Esophagus (tissue), 2 donors: ENCODE measurements at regions not wholly inside any gene's neighbourhood (a gene's known extent, or its start where the extent isn't known, plus 50 kb on each side); places are given as distances from the start of the nearest gene placed in this dataset.
"Not testable (repeated sequence)": the region's sequence is repeated elsewhere in the genome, so short reads cannot be mapped to it uniquely, and the experiment has no call there.

Experiments used
- H3K27ac ChIP-seq, 2 donors: one replicate each; pipeline ENCODE4 v1.5.1; 2013; ENCODE audit warnings: low read depth in 2 of 2, mild to moderate bottlenecking in 2 of 2, inconsistent platforms in 1 of 2, low read length in 1 of 2, moderate library complexity in 1 of 2
- H3K27me3 ChIP-seq, 2 donors: one replicate each; pipeline ENCODE4 v1.6.1; 2013; ENCODE audit warnings: low read length in 2 of 2, control low read depth in 1 of 2, mild to moderate bottlenecking in 1 of 2; ENCODE audit not compliant: insufficient read depth in 2 of 2, control insufficient read depth in 1 of 2
- H3K36me3 ChIP-seq, 2 donors: one replicate each; pipeline ENCODE4 v1.6.1; 2013; ENCODE audit warnings: low read length in 1 of 2; ENCODE audit not compliant: control insufficient read depth in 2 of 2, insufficient read depth in 2 of 2
- H3K4me1 ChIP-seq, 2 donors: one replicate each; pipeline ENCODE4 v1.6.1; 2013; ENCODE audit warnings: low read length in 1 of 2; ENCODE audit not compliant: control insufficient read depth in 2 of 2, insufficient read depth in 2 of 2
- H3K4me3 ChIP-seq, 2 donors: one replicate each; pipeline ENCODE4 v1.5.1; 2013; ENCODE audit warnings: low read length in 2 of 2, mild to moderate bottlenecking in 2 of 2, low read depth in 1 of 2, moderate library complexity in 1 of 2
- H3K9me3 ChIP-seq, 2 donors: one replicate each; pipeline ENCODE4 v1.6.1; 2013; ENCODE audit warnings: mild to moderate bottlenecking in 2 of 2, low read depth in 1 of 2, low read length in 1 of 2, moderate library complexity in 1 of 2; ENCODE audit not compliant: control insufficient read depth in 2 of 2, insufficient read depth in 1 of 2
- WGBS, 2 donors: extraction: QIAGEN DNeasy Blood & Tissue Kit; methylation state at CpG; one replicate each; pipeline ENCODE4 v1.1.7; 2013; 5-methylcytosine and 5-hydroxymethylcytosine counted together
- donor health status: healthy with polysubstance abuse.
- donor health status: Bipolar disorder and iron deficiency.

DNA sequence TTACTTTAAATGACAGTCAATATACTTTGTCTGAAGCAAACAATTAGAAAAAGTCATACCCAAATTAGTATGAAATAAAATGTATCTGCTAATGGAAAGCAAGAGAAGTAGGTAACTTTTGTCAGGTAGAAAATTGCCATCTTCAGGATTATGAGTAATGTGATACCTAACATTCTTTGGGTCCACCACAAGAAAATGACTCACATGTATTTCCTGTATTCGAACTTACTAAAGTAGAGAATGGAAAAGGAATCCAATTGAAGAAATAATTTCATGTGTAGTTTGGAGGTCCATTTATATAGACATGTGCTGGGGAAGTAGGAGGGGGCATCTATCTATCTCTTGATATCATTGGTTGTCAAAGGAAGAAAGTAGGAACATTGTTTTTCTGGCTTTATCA, 636.2 kb upstream of the CHAC2 start:
- no peak overlapping the region for H3K27ac ChIP-seq
- no peaks in the 10 kb centered on the region for H3K4me1 ChIP-seq
- WGBS, 2 donors: 62 to 69% methylated on average over 1 of the region's 1 CpG
- H3K4me3 ChIP-seq: no peak overlapping the region
- H3K27me3 ChIP-seq: no peaks in the 10 kb centered on the region
- no peaks in the 10 kb centered on the region for H3K36me3 ChIP-seq
- no peaks in the 10 kb centered on the region for H3K9me3 ChIP-seq

DNA sequence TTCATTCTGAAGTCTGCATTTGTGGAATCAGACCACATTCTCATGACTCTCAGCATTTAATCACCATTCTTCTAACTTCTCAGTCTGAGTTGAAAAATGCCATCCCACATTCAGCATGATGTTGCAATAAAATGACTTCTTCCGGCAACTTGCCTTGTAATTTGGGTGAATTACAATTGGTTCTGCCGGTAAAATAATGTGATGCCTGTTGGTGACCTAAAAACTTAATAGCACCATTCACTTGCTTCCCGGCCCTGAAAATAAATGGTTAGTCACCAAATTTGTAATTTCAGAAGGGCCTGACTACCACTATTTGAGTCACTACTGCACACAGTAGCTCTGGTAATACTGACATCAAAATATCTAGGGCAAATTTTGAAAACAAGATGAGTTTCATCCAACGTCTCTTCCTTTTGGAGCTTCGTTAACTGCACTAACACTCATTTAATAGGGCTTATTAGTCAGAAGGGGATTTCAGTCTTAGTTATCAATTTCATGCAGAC, 637.1 kb upstream of the CHAC2 start:
- Histone ChIP-seq H3K4me3 (no peak overlapping the region), H3K9me3 (no peaks in the 10 kb centered on the region), H3K4me1 (no peaks in the 10 kb centered on the region), H3K27me3 (no peaks in the 10 kb centered on the region), H3K36me3 (no peaks in the 10 kb centered on the region), H3K27ac (no peak overlapping the region)
- 83 to 87% methylated on average over 5 of the region's 5 CpGs for WGBS, 2 donors

DNA sequence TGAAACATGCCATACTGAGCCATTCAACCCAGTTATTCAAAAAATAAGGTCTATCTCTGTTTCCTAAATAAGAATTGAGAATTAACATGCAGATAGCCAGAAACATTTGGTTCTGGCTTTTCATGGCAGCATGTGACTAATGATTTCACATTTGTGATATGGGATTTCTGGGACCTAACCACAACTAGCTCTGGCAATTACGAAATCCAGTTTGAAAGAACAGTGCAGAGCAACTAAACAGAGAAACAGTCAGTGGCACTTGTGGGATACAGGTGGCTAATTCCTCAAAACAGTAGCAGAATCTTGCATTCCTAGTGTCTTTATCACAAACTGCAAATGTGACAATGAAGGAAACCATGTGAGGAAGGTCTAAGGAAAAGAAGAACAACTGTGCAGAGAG, 637.8 kb upstream of the CHAC2 start:
- Histone ChIP-seq H3K27ac (no peak overlapping the region), H3K4me1 (no peaks in the 10 kb centered on the region), H3K36me3 (no peaks in the 10 kb centered on the region), H3K4me3 (no peak overlapping the region), H3K27me3 (no peaks in the 10 kb centered on the region), H3K9me3 (no peaks in the 10 kb centered on the region)
- whole genome bisulfite sequencing, 2 donors: 75 to 83% methylated on average over 1 of the region's 1 CpG

DNA sequence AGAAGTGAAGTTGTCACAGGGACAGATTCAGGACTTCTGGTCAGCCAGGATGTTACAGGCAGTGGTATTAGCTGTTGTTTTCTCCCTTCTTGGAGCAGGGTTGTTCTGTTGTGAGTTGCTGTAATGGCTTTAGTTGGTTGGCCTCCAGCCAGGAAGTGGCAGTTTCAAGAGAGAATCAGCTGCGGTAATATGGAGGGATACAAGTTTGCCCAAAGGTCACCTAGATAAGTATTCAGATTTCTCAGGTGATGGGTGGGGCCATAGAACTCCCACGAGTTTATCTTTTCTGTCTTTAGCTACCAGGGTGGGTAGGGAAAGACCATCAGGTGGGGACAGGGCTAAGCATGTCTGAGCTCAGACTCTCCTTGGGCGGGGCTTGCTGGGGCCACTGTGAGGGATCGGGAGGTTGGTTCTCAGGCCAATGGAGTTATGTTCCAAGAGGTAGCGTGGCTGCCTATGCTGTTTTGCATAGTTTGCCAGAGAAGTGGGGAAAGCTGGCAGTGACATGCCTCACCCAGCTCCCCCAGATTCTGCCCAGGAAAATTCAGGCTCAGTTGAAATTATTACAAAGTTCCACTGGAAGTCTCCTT, 640.4 kb upstream of the CHAC2 start:
- no peaks in the 10 kb centered on the region for H3K27me3 ChIP-seq
- WGBS, 2 donors: 63 to 69% methylated on average over 5 of the region's 5 CpGs
- no peaks in the 10 kb centered on the region for H3K9me3 ChIP-seq
- no peak overlapping the region for H3K27ac ChIP-seq
- H3K4me1 ChIP-seq: no peaks in the 10 kb centered on the region
- no peak overlapping the region for H3K4me3 ChIP-seq
- H3K36me3 ChIP-seq: no peaks in the 10 kb centered on the region

DNA sequence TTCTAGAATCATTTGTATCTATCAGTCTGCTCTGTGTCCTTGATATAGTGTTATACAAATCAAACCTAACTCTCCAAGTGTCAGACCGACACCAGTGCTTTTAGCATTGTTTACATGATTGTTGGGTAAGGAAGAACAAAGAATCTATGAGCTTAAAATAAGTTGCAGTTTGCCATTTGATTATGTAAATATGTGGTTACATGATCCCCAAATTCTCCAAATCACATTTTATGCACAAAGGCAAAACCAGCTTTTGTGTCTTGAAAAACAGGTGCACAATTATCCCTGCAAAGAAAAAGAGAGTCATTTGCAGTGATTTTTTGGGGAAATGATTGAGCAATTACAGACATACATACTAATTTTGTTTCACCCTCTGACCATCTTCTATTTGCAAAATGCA, 652.6 kb upstream of the CHAC2 start:
- H3K4me3 ChIP-seq: no peak overlapping the region
- no peaks in the 10 kb centered on the region for H3K27me3 ChIP-seq
- no peaks in the 10 kb centered on the region for H3K4me1 ChIP-seq
- WGBS, 2 donors: 62 to 85% methylated on average over 1 of the region's 1 CpG
- H3K9me3 ChIP-seq: no peaks in the 10 kb centered on the region
- H3K27ac ChIP-seq: no peak overlapping the region
- H3K36me3 ChIP-seq: no peaks in the 10 kb centered on the region

DNA sequence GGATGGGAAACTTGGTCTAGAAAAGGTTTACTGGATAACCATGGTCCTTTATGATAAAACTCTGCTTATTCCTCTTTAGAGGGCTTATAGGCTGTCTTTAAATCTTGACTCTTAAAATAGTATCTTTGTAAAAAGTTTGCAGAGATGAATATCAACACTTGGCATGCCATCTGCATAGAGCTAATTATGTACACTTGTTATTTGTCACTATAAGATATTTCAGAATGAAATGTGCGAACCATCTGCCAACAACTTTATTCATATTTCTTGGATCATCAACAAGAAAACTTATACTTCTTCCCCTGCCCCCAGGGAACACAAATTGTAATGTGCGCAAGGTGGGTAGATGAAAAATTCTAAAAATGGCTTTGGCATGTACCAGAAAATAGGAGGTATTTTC, 653.0 kb upstream of the CHAC2 start:
- WGBS, 2 donors: 55 to 73% methylated on average over 2 of the region's 2 CpGs
- no peaks in the 10 kb centered on the region for H3K9me3 ChIP-seq
- H3K4me1 ChIP-seq: no peaks in the 10 kb centered on the region
- H3K36me3 ChIP-seq: no peaks in the 10 kb centered on the region
- H3K27ac ChIP-seq: no peak overlapping the region
- H3K27me3 ChIP-seq: no peaks in the 10 kb centered on the region
- H3K4me3 ChIP-seq: no peak overlapping the region

DNA sequence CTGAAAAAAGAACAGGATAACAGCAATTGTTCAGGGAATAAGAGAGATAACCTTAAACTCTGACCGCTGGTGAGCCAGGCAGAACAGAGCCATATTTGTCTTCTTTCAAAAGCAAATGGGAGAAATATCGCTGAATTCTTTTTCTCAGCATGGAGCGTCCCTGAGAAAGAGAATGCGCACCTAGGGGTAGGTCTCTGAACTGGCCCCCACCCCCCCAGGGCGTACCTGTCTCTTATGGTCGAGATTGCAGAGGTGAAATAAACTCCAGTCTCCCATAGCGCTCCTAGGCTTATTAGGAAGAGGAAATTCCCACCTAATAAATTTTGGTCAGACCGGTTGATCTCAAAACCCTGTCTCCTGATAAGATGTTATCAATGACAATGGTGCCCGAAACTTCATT, 655.2 kb upstream of the CHAC2 start:
- not testable (repeated sequence) for H3K4me3 ChIP-seq, H3K27ac ChIP-seq, H3K27me3 ChIP-seq, H3K4me1 ChIP-seq, H3K9me3 ChIP-seq, H3K36me3 ChIP-seq
- WGBS, 2 donors: 76 to 85% methylated on average over 9 of the region's 9 CpGs

DNA sequence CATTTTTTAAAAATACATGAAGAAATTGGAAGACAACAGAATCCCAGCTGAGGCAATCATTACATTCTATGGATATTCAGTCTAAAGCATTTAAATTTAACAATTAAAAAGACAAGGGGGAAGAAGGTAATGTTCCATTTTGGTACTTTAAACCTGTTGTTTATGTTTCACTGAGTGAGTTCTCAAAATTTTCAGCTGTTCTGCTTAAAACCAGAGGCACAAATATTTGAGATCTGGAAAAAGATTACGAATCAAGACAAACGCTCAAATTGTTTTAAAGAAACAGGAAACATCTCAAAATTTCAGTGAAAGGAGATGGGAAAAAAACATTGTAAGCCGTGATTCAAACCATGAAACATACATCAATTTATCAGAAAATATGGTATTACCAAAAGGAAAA, 656.2 kb upstream of the CHAC2 start:
- Histone ChIP-seq H3K4me1 (no peaks in the 10 kb centered on the region), H3K36me3 (no peaks in the 10 kb centered on the region), H3K27ac (no peak overlapping the region), H3K4me3 (no peak overlapping the region), H3K9me3 (no peaks in the 10 kb centered on the region), H3K27me3 (no peaks in the 10 kb centered on the region)
- WGBS, 2 donors: 43 to 65% methylated on average over 3 of the region's 3 CpGs

DNA sequence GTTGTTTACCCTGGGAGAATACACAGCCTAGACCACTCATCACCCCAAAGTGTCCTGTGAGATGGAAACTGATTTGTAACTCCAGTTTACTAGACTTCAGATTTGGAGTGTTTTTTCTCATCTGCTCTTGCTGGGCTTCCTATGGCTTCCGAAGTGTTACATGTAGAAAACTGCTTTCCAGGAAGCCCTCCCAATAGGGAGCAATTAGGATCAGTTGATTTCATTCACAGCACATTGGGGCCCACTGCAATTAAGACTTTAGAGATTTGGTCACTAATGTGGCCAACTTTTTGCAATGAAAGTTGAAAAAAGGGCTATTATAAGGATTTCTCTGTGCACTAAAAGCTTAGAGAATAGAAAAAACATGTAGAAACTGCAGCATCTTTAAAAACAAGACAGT, 656.6 kb upstream of the CHAC2 start:
- H3K9me3 ChIP-seq: no peaks in the 10 kb centered on the region
- 66 to 82% methylated on average over 1 of the region's 1 CpG for WGBS, 2 donors
- no peaks in the 10 kb centered on the region for H3K4me1 ChIP-seq
- no peak overlapping the region for H3K27ac ChIP-seq
- H3K4me3 ChIP-seq: no peak overlapping the region
- H3K36me3 ChIP-seq: no peaks in the 10 kb centered on the region
- H3K27me3 ChIP-seq: no peaks in the 10 kb centered on the region

DNA sequence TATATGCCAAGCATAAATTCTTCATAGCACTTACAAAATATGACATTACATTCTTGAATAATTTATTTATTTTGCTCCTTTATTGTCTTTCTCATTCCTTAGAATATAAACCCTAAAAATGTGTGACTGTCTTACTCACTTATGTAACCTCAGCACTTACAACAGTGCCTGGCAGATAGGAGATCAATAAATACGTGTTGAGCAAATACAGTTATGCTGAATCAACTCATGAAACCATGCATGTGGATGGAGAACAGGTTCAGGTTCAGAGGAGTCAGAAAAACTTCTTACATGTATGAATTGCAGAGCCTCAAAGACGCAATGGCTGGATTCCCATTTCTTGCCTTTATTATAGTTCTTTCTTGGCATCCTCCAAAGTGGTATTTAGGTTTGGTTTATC, 659.4 kb upstream of the CHAC2 start:
- Histone ChIP-seq H3K36me3 (no peaks in the 10 kb centered on the region), H3K4me3 (no peak overlapping the region), H3K27me3 (no peaks in the 10 kb centered on the region), H3K9me3 (no peaks in the 10 kb centered on the region), H3K4me1 (no peaks in the 10 kb centered on the region), H3K27ac (no peak overlapping the region)
- WGBS, 2 donors: 65 to 76% methylated on average over 2 of the region's 2 CpGs
